ENCODE measurements at regions not wholly inside any gene's neighbourhood (a gene's known extent, or its start where the extent isn't known, plus 50 kb on each side); places are given as distances from the start of the nearest gene placed in this dataset.
A peak's percentile ranks its signal among the peaks of the same experiment; 100 is the strongest.
"Not testable (repeated sequence)": the region's sequence is repeated elsewhere in the genome, so short reads cannot be mapped to it uniquely, and the experiment has no call there.

DNA sequence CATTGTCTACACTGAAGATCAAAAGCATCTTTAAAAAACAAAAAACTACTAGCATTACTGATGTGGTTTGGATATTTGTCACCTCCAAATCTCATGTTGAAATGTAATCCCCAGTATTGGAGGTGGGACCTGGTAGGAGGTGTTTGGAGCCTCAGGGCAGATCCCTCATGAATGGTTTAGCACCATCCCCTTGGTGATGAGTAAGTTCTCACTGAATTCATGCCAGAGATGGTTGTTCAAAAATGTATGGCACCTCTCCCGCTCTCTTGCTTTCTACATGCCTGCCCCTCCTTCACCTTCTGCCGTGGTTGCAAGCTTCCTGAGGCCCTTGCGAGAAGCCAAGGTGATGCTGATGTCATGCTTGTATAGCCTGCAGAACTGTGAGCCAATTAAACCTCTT is 136.6 kb upstream of the FHIT start:
- TF ChIP-seq, protein P1, sequence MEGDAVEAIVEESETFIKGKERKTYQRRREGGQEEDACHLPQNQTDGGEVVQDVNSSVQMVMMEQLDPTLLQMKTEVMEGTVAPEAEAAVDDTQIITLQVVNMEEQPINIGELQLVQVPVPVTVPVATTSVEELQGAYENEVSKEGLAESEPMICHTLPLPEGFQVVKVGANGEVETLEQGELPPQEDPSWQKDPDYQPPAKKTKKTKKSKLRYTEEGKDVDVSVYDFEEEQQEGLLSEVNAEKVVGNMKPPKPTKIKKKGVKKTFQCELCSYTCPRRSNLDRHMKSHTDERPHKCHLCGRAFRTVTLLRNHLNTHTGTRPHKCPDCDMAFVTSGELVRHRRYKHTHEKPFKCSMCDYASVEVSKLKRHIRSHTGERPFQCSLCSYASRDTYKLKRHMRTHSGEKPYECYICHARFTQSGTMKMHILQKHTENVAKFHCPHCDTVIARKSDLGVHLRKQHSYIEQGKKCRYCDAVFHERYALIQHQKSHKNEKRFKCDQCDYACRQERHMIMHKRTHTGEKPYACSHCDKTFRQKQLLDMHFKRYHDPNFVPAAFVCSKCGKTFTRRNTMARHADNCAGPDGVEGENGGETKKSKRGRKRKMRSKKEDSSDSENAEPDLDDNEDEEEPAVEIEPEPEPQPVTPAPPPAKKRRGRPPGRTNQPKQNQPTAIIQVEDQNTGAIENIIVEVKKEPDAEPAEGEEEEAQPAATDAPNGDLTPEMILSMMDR (IDR thresholded peaks at IDR 0.05; ENCODE audit: extremely low read depth, insufficient read depth, missing control alignments) = no peak
- DNase-seq (ENCODE audit: low spot score) = no peak
- in situ Hi-C loops (cut with MboI; ENCODE audit: low pct_unique_long_range_greater_than_20kb, low sequenced_read_pairs, unreplicated experiment) = no loop called here

DNA sequence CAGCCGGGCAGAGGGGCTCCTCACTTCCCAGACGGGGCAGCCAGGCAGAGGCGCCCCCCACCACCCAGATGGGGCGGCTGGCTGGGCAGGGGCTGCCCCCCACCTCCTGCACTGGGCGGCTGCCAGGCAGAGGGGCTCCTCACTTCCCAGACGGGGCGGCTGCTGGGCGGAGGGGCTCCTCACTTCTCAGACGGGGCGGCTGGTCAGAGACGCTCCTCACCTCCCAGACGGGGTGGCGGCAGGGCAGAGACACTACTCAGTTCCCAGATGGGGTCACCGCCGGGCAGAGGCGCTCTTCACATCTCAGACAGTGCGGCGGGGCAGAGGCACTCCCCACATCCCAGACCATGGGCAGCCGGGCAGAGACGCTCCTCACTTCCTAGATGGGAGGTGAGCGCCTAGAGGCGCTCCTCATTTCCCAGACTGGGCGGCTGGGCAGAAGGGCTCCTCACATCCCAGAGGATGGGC is 142.3 kb upstream of the FHIT start:
- in situ Hi-C loops (cut with MboI; ENCODE audit: low pct_unique_long_range_greater_than_20kb, low sequenced_read_pairs, unreplicated experiment); DNase-seq (ENCODE audit: low spot score): not testable (repeated sequence)

DNA sequence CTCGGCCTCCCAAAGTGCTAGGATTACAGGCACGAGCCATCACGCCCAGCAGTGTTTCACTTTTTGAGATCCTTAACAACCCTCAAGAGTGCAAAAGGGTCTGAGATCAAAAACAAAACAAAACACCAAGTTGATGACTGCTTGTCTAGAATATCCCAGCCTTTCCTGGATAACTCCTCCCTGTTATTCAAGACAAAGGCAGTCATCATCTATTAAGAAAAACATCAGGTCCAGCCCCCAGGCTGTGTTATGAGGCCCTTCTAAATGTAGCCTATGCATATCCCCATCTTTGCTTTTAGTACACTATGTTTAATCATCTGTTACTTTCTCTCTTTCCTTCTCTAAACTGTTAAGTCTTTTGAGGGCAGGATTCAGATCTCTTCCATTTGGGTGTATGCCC is 150.1 kb upstream of the FHIT start:
- DNase-seq (ENCODE audit: low spot score) = no peak
- in situ Hi-C loops (cut with MboI; ENCODE audit: low pct_unique_long_range_greater_than_20kb, low sequenced_read_pairs, unreplicated experiment) = no loop called here
- TF ChIP-seq, protein P1 (IDR thresholded peaks at IDR 0.05; ENCODE audit: extremely low read depth, insufficient read depth, missing control alignments) = no peak

DNA sequence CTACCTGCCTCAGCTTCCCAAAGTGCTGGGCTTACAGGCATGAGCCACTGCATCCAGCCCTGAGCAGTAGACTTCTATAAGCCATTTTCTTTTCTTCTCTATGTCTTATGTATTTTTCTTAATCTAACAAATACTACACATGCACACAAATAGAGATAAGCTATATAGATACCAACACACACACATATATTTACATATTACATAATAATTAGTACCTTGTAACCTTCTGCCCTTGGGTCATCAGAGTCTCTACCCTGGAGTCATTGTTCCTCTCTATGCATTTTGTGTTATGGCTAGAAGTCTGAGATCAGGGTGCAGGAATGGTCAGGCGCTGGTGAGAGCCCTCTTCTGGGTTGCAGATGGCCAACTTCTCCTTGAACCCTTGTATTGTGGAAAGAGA is 154.0 kb upstream of the PTPRG start:
- in situ Hi-C loops (cut with MboI; ENCODE audit: low pct_unique_long_range_greater_than_20kb, low sequenced_read_pairs, unreplicated experiment) = no loop called here
- no peak for DNase-seq (ENCODE audit: low spot score)
- TF ChIP-seq, protein P1 (IDR thresholded peaks at IDR 0.05; ENCODE audit: extremely low read depth, insufficient read depth, missing control alignments) = no peak

DNA sequence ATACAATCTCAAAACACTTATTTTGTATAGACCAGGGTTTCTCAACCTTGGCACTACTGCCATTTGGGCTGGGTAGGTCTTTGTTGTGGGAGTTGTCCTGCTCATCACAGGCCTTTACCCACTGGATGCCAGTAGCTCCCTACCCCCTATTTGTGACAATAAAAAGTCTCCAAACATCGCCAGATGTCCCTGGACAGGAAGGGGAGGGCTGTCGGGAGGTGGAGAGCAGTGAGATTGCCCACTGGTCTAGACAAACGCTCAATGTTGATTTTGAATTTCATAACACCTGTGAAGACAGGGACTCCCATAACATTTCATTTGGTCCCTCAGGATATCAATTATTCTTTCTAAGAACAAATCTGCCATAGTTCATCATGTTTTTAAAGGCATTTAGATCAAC is 151.7 kb upstream of the PTPRG start:
- in situ Hi-C loops (cut with MboI; ENCODE audit: low pct_unique_long_range_greater_than_20kb, low sequenced_read_pairs, unreplicated experiment) = no loop called here
- TF ChIP-seq, protein P1 (IDR thresholded peaks at IDR 0.05; ENCODE audit: extremely low read depth, insufficient read depth, missing control alignments) = no peak
- DNase-seq (ENCODE audit: low spot score) = no peak

DNA sequence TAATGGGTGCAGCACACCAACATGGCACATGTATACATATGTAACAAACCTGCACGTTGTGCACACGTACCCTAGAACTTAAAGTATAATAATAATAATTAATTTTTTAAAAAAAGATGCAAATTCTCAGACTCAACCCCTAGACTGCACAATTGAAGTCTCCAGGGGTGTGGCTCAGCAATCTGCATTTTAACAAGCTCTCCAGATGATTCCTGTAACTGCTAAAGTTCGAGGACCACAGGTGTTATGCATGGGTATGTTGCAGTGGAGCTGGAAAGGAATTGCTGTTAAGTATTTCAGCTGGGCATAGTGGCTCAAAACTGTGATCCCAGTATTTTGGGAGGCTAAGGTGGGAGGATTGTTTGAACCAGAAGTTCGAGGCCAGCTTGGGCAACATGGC is 151.0 kb upstream of the PTPRG start:
- in situ Hi-C loops (cut with MboI; ENCODE audit: low pct_unique_long_range_greater_than_20kb, low sequenced_read_pairs, unreplicated experiment); DNase-seq (ENCODE audit: low spot score): not testable (repeated sequence)

DNA sequence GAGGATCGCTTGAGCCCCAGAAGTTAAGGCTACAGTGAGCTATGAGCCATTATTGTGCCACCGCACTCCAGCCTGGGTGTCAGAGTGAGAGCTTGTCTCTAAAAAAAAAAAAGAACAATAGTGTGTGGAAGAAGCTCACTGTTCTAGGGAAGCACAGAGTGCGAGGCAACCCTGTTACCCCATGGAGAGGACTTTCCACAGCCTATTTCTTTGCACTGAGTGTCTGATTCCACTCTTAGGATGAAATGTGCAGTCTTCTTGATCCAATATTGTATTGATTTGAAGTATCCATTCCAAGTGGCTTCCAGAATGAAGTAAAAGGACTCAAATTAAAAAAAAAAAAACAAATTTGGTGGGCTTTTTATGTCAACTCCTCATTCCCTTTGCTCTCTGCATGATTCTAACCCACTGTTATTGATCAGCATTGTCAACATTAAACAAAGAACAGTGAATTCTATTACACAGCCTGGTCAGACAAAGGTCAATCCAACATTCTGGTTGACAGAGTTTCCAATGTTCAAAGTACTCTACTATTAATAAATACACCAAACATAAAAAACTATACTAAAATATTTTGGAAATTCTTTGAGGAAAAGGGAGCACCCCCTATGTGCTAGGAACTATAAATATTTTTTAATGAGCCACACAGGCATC is 150.2 kb upstream of the PTPRG start:
- TF ChIP-seq, protein P1 (IDR thresholded peaks at IDR 0.05; ENCODE audit: extremely low read depth, insufficient read depth, missing control alignments) = no peak
- in situ Hi-C loops (cut with MboI; ENCODE audit: low pct_unique_long_range_greater_than_20kb, low sequenced_read_pairs, unreplicated experiment) = no loop called here
- no peak for DNase-seq (ENCODE audit: low spot score)

DNA sequence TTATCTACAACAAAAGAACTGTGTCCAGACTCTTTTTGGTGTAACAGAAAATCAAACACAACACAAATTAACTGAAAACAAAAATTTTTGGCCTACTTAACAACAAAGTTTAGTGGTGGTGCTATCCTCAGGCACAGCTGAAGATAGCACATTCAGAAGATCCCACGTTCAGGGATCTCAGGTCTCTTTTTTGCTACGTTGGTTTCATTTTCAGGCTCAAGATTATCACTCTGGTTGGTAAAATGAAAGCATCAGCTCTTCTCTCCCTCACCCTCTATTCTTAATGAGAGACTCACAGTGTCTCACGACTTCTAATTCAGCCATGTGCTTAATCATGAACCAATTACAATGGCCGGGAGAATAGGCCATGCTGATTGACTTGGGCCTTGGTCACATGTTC is 146.9 kb upstream of the PTPRG start:
- in situ Hi-C loops (cut with MboI; ENCODE audit: low pct_unique_long_range_greater_than_20kb, low sequenced_read_pairs, unreplicated experiment) = no loop called here
- TF ChIP-seq, protein P1 (IDR thresholded peaks at IDR 0.05; ENCODE audit: extremely low read depth, insufficient read depth, missing control alignments) = no peak

More for the DNA sequence above, 146.9 kb upstream of the PTPRG start:
- DNase-seq (ENCODE audit: low spot score) = peak; percentile 29
